IPS DF 6.9 (cell line): ENCODE measurements at regions not wholly inside any gene's neighbourhood (a gene's known extent, or its start where the extent isn't known, plus 50 kb on each side); places are given as distances from the start of the nearest gene placed in this dataset.
"Not testable (repeated sequence)": the region's sequence is repeated elsewhere in the genome, so short reads cannot be mapped to it uniquely, and the experiment has no call there.

Experiments used
- DNase-seq: peaks from one replicate; pipeline ENCODE4 v3.0.0-alpha.2; 2013; ENCODE audit warnings: low read depth, low spot score
- H3K27ac ChIP-seq: one replicate; pipeline ENCODE4 v1.5.1; 2013; ENCODE audit warnings: low read length, control low read depth
- H3K27me3 ChIP-seq: 2 replicates; pipeline ENCODE4 v1.6.1; 2013; ENCODE audit warnings: mild to moderate bottlenecking, low read length; ENCODE audit not compliant: control insufficient read depth, insufficient read depth
- H3K36me3 ChIP-seq: 2 replicates; pipeline ENCODE4 v1.6.1; 2013; ENCODE audit warnings: low read length; ENCODE audit not compliant: control insufficient read depth, insufficient read depth
- H3K4me1 ChIP-seq: 2 replicates; pipeline ENCODE4 v1.6.1; 2013; ENCODE audit warnings: low read length; ENCODE audit not compliant: control insufficient read depth, insufficient read depth
- H3K4me3 ChIP-seq: 2 replicates; pipeline ENCODE4 v1.5.1; 2013; ENCODE audit warnings: mild to moderate bottlenecking, low read length
- H3K9me3 ChIP-seq: 2 replicates; pipeline ENCODE4 v1.6.1; 2013; ENCODE audit warnings: low read length, inconsistent platforms; ENCODE audit not compliant: control insufficient read depth, insufficient read depth
- WGBS: extraction: QIAGEN DNeasy Blood & Tissue Kit; methylation state at CpG from one replicate; pipeline ENCODE4 v1.1.7; 2013; ENCODE audit warnings: mixed read lengths, missing lambda C conversion rate; ENCODE audit not compliant: insufficient read length, insufficient coverage; 5-methylcytosine and 5-hydroxymethylcytosine counted together

DNA sequence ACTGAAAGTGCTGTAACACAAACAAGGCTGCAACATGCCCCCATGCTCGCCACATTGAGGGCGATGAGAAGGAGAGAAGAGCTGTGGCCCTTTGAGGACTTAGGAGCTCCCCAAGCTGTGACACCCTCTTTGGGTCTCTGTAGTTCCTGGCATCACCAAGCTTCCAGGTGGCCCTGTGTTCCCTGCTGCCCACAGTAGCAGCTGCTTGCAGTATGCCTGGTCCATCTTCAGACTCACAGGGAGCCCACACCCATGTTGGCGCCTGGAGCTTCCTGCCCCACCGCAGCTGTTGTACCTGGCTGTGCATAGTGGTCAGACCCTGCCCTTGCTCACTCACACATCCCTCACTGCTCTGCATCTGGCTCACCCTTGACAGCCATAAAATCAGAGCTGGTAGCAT, 401.2 kb upstream of the NRG3 start:
- Histone ChIP-seq H3K27me3 (no peaks in the 10 kb centered on the region), H3K4me1 (no peaks in the 10 kb centered on the region), H3K27ac (no peak overlapping the region), H3K4me3 (no peak overlapping the region), H3K36me3 (0 out of 2 replicates have a peak, but pooled peaks cover 3% of the 10 kb centered on the region), H3K9me3 (no peaks in the 10 kb centered on the region; the same call in 1 of the 2 replicates)
- no CpG with 5 or more reads among the region's 4 CpGs for WGBS
- no peak for DNase-seq

DNA sequence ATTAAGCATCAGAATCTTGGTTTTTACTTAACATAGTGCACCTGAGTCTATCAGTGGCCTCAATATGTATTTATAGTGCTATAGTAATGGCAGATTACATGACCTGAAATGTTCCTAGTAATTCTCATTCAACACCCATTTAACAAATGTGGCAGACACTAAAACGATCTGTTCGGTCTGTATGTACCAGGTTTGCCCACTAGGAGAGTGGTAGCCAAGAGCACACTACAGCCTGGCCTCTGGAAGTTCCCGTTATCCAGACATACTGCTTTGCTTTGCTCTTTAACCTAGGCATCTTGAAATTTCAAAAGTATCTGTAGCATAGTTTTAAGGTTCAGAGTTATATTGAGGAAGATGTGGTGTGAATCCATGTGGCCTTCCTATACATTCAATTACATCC, 395.7 kb upstream of the NRG3 start:
- no peaks in the 10 kb centered on the region for H3K9me3 ChIP-seq
- WGBS: no CpG with 5 or more reads among the region's 3 CpGs
- H3K36me3 ChIP-seq: no peaks in the 10 kb centered on the region
- no peak overlapping the region for H3K4me3 ChIP-seq
- no peak overlapping the region for H3K27ac ChIP-seq
- H3K27me3 ChIP-seq: no peaks in the 10 kb centered on the region
- H3K4me1 ChIP-seq: no peaks in the 10 kb centered on the region
- DNase-seq: peak; percentile 4

DNA sequence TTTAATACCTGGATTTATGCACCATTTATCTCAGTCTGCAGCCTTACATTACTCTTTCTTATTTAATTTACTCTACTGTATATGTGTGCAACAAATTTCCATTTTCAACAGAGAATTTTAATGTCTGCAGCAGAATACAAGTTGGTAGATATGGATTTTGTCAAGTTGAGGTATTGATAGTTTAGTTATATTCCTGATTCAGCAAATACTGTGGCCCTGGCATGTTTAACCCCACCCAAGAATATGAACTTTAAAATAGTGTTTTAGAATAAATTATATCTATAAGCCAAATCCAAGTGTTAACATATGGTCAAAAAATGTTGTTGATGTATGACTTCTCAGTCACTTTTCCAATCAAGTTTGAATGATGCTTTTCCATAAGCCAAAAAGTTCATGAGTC, 378.4 kb upstream of the NRG3 start:
- Histone ChIP-seq H3K27me3 (no peaks in the 10 kb centered on the region), H3K27ac (no peak overlapping the region), H3K9me3 (no peaks in the 10 kb centered on the region), H3K4me1 (no peaks in the 10 kb centered on the region), H3K36me3 (no peaks in the 10 kb centered on the region), H3K4me3 (no peak overlapping the region)
- no peak for DNase-seq

DNA sequence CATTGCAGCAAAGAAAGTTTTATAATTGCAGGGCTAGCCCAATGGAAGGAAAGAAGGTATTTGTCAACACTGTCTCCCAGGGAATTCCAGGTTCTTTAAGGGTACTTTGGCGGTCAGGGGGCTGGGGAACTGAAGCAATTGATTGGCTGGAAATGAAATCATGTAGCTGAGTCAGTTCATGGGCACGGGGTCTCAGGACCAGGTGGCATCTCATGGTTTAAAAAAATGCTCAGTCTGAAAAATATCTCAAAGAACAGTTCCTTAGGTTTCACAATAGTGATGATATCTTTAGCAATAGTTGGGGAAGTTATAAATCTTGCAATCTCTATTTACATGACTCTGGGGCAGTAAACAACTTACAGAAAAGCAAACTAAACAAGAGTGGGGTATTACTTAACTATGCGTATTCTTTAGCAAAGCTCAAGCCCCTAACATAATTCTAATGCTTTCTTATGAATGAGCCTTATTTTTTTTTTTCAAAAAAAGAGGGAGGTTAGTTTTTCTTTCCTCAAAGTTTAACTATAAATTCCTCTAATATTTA, 376.9 kb upstream of the NRG3 start:
- no peak overlapping the region for H3K4me3 ChIP-seq
- no peaks in the 10 kb centered on the region for H3K4me1 ChIP-seq
- H3K9me3 ChIP-seq: no peaks in the 10 kb centered on the region
- no peaks in the 10 kb centered on the region for H3K36me3 ChIP-seq
- H3K27me3 ChIP-seq: no peaks in the 10 kb centered on the region
- no CpG with 5 or more reads among the region's 3 CpGs for WGBS
- DNase-seq: no peak
- H3K27ac ChIP-seq: no peak overlapping the region

DNA sequence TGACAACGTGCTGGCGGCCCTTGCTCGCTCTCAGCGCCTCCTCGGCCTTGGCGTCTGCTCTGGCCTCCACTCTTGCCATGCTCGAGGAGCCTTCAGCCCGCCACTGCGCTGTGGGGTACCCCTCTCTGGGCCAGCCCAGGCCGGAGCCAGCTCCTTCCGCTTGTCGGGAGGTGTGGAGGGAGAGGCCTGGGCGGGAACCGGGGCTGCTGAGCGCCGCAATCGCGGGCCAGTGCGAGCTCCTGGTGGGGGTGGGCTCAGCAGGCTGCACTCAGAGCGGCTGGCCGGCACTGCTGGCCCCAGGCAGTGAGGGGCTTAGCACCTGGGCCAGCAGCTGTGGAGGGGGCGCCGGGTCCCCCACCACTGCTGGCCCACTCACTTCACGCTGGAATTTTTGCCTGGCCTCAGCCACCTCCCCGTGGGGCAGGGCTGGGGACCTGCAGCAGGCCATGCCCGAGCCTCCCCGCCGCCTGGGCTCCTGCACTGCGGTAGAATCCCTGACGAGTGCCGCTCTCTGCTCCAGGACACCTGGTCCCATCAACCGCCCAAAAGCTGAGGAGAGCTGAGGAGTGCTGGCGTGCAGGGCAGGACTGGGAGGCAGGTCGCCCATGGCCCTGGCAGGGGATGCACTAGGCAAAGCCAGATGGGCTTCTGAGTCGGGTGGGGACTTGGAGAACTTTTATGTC, 372.2 kb upstream of the NRG3 start:
- WGBS: no CpG with 5 or more reads among the region's 35 CpGs
- DNase-seq: no peak
- Histone ChIP-seq H3K27ac (no peak overlapping the region), H3K36me3 (no peaks in the 10 kb centered on the region), H3K4me3 (no peak overlapping the region), H3K4me1 (no peaks in the 10 kb centered on the region), H3K9me3 (no peaks in the 10 kb centered on the region), H3K27me3 (no peaks in the 10 kb centered on the region)

DNA sequence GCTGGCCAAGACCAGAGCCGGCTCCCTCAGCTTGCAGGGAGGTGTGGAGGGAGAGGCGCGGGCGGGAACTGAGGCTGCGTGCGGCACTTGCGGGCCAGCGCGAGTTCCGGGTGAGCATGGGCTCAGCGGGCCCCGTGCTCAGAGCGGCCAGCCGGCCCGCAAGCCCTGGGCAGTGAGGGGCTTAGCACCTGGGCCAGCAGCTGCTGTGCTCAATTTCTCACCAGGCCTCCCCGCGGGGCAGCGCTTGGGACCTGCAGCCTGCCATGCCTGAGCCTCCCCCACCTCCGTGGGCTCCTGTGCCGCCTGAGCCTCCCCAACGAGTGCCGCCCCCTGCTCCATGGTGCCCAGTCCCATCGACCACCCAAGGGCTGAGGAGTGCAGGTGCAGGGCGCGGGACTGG, 369.2 kb upstream of the NRG3 start:
- not testable (repeated sequence) for H3K27me3 ChIP-seq, H3K4me3 ChIP-seq, H3K9me3 ChIP-seq, H3K36me3 ChIP-seq, DNase-seq, H3K27ac ChIP-seq, H3K4me1 ChIP-seq
- WGBS: no CpG with 5 or more reads among the region's 25 CpGs

DNA sequence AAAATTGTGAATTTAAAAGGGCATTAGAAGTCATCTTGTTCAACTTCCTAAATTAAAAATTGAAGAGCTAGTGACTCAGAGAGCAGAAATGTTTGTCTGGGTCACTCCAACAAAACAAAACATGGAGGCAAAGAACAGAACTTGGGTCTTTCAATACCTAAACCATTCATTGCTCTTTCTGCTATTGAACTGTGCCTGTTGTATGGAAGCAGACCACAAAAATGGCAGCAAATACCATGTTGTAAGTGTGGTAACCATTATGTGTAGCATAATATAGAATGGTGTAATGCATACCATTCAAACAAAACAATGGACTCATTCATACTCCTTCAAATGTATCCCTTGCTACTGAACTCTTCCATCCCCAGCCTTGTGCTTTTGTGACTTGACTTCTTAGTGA, 360.2 kb upstream of the NRG3 start:
- Histone ChIP-seq H3K9me3 (no peaks in the 10 kb centered on the region), H3K4me3 (no peak overlapping the region), H3K36me3 (no peaks in the 10 kb centered on the region), H3K4me1 (no peaks in the 10 kb centered on the region), H3K27me3 (no peaks in the 10 kb centered on the region), H3K27ac (no peak overlapping the region)
- no peak for DNase-seq

DNA sequence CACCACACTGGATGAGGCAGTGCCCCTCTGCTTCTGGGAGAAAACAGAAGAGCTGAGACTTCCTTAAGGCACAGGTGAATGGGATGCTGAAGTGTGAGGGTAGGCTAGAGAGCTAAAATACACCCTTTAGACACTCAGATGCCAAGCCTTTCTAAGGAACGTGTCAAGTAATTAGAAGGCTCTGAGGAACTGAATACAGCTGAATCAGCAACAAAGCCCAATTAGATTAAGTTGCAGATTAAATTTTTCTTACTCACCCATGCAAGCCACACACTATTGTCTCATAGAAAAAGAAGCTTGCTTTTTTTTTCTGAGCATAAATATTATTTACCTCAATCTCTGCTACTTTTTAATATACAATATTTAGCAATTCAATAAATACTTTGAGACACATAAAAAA, 354.3 kb upstream of the NRG3 start:
- Histone ChIP-seq H3K27ac (no peak overlapping the region), H3K9me3 (no peaks in the 10 kb centered on the region)
- WGBS: no CpG with 5 or more reads among the region's 1 CpG

DNA sequence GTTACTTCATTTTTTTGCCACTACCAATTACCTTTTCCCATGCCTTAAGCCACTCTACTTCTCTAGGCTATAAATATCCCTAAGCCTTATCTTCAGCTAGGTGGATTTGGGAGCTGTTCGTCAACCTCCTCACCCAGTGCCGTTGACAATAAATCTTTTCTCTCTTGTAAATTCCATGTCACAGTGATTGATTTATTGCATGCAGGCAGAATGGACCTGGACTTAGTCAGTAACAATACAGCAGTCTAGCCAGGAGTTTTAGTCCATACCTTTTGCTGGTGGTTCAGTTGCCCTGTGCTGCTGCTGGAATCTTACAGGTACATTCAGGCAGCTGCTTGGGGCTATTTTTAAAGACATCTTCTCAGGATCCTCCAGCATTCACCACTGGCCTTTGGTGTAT, 350.5 kb upstream of the NRG3 start:
- H3K27ac ChIP-seq: no peak overlapping the region
- H3K27me3 ChIP-seq: no peaks in the 10 kb centered on the region
- no peaks in the 10 kb centered on the region for H3K36me3 ChIP-seq
- DNase-seq: no peak
- H3K9me3 ChIP-seq: no peaks in the 10 kb centered on the region
- H3K4me1 ChIP-seq: no peaks in the 10 kb centered on the region
- no peak overlapping the region for H3K4me3 ChIP-seq
- no CpG with 5 or more reads among the region's 2 CpGs for WGBS

More for the DNA sequence above, 354.3 kb upstream of the NRG3 start:
- Histone ChIP-seq H3K36me3 (no peaks in the 10 kb centered on the region), H3K4me1 (no peaks in the 10 kb centered on the region), H3K4me3 (no peak overlapping the region), H3K27me3 (no peaks in the 10 kb centered on the region)
- DNase-seq: no peak

DNA sequence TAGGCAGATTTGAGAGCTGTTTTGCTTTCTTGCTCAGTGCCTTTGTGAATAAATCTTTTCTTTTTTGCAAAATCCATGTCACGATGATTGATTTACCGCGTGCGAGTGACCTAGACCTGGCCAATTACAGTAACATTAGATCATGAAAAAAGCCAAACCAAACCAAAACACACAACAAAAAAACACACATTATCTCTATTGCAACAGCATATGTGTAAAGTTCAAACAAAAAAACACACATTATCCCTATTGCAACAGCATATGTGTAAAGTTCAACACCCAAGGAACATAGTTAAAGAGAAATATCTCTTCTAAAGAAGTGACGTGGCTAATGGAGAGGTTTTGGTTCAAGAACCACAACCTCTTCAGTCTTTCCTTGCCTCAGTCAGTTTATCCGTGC, 342.6 kb upstream of the NRG3 start:
- H3K4me1 ChIP-seq: no peaks in the 10 kb centered on the region
- H3K27me3 ChIP-seq: no peaks in the 10 kb centered on the region
- no peak overlapping the region for H3K4me3 ChIP-seq
- no peak overlapping the region for H3K27ac ChIP-seq
- H3K36me3 ChIP-seq: no peaks in the 10 kb centered on the region
- no peaks in the 10 kb centered on the region for H3K9me3 ChIP-seq
- no peak for DNase-seq
- no CpG with 5 or more reads among the region's 6 CpGs for WGBS

DNA sequence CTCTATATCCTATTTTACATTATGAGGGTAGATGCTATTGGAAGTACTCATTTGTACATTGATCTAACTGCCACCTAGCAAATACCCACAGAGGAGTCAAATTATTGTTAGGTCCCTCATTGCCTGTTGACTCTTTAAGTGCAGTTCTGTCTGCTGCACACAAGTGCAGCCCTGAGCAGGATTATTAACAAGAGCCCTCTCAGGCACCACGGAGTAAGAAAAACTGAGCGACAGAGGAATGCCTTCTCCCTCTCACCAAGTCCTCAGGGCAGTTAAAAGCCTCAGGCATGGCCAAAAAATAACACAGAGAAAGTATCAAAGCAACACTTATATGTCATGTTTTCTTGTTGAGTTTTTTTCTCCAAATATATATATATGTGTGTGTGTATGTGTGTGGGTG, 340.0 kb upstream of the NRG3 start:
- WGBS: no CpG with 5 or more reads among the region's 2 CpGs

More for the DNA sequence above, 340.0 kb upstream of the NRG3 start:
- H3K4me3 ChIP-seq: no peak overlapping the region
- H3K4me1 ChIP-seq: no peaks in the 10 kb centered on the region
- no peak for DNase-seq
- H3K9me3 ChIP-seq: no peaks in the 10 kb centered on the region
- no peaks in the 10 kb centered on the region for H3K27me3 ChIP-seq
- H3K36me3 ChIP-seq: no peaks in the 10 kb centered on the region
- no peak overlapping the region for H3K27ac ChIP-seq
